Activated T-cell treated with anti-CD3 and anti-CD28 coated beads, Interleukin-2, amount 50 U/mL, for 72 hours (primary cell): ENCODE measurements at regions not wholly inside any gene's neighbourhood (a gene's known extent, or its start where the extent isn't known, plus 50 kb on each side); places are given as distances from the start of the nearest gene placed in this dataset.
A peak's percentile ranks its signal among the peaks of the same experiment; 100 is the strongest.

ENCODE experiments used
- ATAC-seq, 2 donors: fragments of 150-1000 bp; cut with Tn5 transposase; replicated peaks in 1 of 2; 2 replicates each; pipeline ENCODE4 v1.10.0; 2021; ENCODE audit warnings: moderate library complexity in 2 of 2, mild to moderate bottlenecking in 1 of 2
- DNase-seq, 2 donors: peaks; one replicate each; pipeline ENCODE4 v3.0.0; 2021 to 2022; ENCODE audit warnings: mixed read lengths in 1 of 2
- H3K27ac Mint-ChIP-seq: one replicate; pipeline ENCODE4 v1.8.0; 2022; ENCODE audit warnings: mild to moderate bottlenecking, moderate library complexity, mixed read lengths
- H3K27me3 Mint-ChIP-seq: one replicate; pipeline ENCODE4 v1.8.0; 2022; ENCODE audit warnings: low read depth, mixed read lengths
- H3K36me3 Mint-ChIP-seq, 2 donors: one replicate each; pipeline ENCODE4 v1.8.0; 2022; ENCODE audit warnings: mixed read lengths in 2 of 2, mild to moderate bottlenecking in 1 of 2; ENCODE audit not compliant: insufficient read depth in 2 of 2
- H3K4me1 Mint-ChIP-seq: one replicate; pipeline ENCODE4 v1.8.0; 2022; ENCODE audit warnings: low read depth, mixed read lengths
- H3K4me3 Mint-ChIP-seq, 2 donors: one replicate each; pipeline ENCODE4 v1.8.0; 2022; ENCODE audit warnings: mild to moderate bottlenecking in 2 of 2, mixed read lengths in 2 of 2, moderate library complexity in 2 of 2
- H3K9me3 Mint-ChIP-seq, 2 donors: one replicate each; pipeline ENCODE4 v1.8.0; 2022; ENCODE audit warnings: mixed read lengths in 2 of 2

GRCh38 chr3:174413062-174413912, 445.8 kb upstream of the NAALADL2 start:
- H3K36me3 Mint-ChIP-seq, result no peaks in the 10 kb centered on the region
- DNase-seq, result no peak
- ATAC-seq, result no peak
- peaks cover 1 to 3% of the 10 kb centered on the region in 2 donors for H3K9me3 Mint-ChIP-seq
- no peak overlapping the region for H3K4me3 Mint-ChIP-seq
- no peaks in the 10 kb centered on the region for H3K4me1 Mint-ChIP-seq
- no peak overlapping the region for H3K27ac Mint-ChIP-seq
- no peaks in the 10 kb centered on the region for H3K27me3 Mint-ChIP-seq

GRCh38 chr3:174414902-174415301, 444.2 kb upstream of the NAALADL2 start:
- H3K4me1 Mint-ChIP-seq, result no peaks in the 10 kb centered on the region
- no peak for ATAC-seq
- no peak overlapping the region for H3K4me3 Mint-ChIP-seq
- no peaks in the 10 kb centered on the region for H3K36me3 Mint-ChIP-seq
- H3K27me3 Mint-ChIP-seq, result no peaks in the 10 kb centered on the region
- no peak for DNase-seq
- H3K9me3 Mint-ChIP-seq, result peaks cover 1 to 3% of the 10 kb centered on the region in 2 donors
- no peak overlapping the region for H3K27ac Mint-ChIP-seq

- Mint-ChIP-seq H3K4me1 (no peaks in the 10 kb centered on the region), H3K36me3 (no peaks in the 10 kb centered on the region), H3K4me3 (no peak overlapping the region), H3K9me3 (peaks cover 0 to under 1% of the 10 kb centered on the region in 2 donors), H3K27me3 (no peaks in the 10 kb centered on the region), H3K27ac (no peak overlapping the region)
- ATAC-seq (no peak), DNase-seq (no peak)
Measured at GRCh38 chr3:174417573-174417972, 441.6 kb upstream of the NAALADL2 start.

- ATAC-seq (no peak), DNase-seq (no peak)
- Mint-ChIP-seq H3K9me3 (no peaks in the 10 kb centered on the region), H3K4me1 (no peaks in the 10 kb centered on the region), H3K27ac (no peak overlapping the region), H3K4me3 (no peak overlapping the region), H3K36me3 (no peaks in the 10 kb centered on the region), H3K27me3 (no peaks in the 10 kb centered on the region)
Measured at GRCh38 chr3:174419216-174419615, 439.9 kb upstream of the NAALADL2 start.

GRCh38 chr3:174423936-174424335, 435.2 kb upstream of the NAALADL2 start:
- Mint-ChIP-seq H3K36me3 (no peaks in the 10 kb centered on the region), H3K4me3 (no peak overlapping the region), H3K9me3 (no peaks in the 10 kb centered on the region), H3K4me1 (no peaks in the 10 kb centered on the region), H3K27me3 (no peaks in the 10 kb centered on the region), H3K27ac (no peak overlapping the region)
- ATAC-seq (no peak), DNase-seq (no peak)

GRCh38 chr3:174424656-174425055, 434.5 kb upstream of the NAALADL2 start:
- Mint-ChIP-seq H3K27me3 (no peaks in the 10 kb centered on the region), H3K4me1 (no peaks in the 10 kb centered on the region), H3K4me3 (no peak overlapping the region), H3K27ac (no peak overlapping the region), H3K9me3 (no peaks in the 10 kb centered on the region), H3K36me3 (no peaks in the 10 kb centered on the region)
- no peak for DNase-seq
- ATAC-seq, result no peak

GRCh38 chr3:174425422-174425821, 433.7 kb upstream of the NAALADL2 start:
- no peaks in the 10 kb centered on the region for H3K4me1 Mint-ChIP-seq
- DNase-seq (no peak), ATAC-seq (no peak)
- H3K9me3 Mint-ChIP-seq, result no peaks in the 10 kb centered on the region
- H3K27me3 Mint-ChIP-seq, result no peaks in the 10 kb centered on the region
- no peak overlapping the region for H3K27ac Mint-ChIP-seq
- H3K36me3 Mint-ChIP-seq, result no peaks in the 10 kb centered on the region
- H3K4me3 Mint-ChIP-seq, result no peak overlapping the region

- H3K36me3 Mint-ChIP-seq, result no peaks in the 10 kb centered on the region
- DNase-seq (no peak), ATAC-seq (no peak)
- H3K4me3 Mint-ChIP-seq, result no peak overlapping the region
- no peaks in the 10 kb centered on the region for H3K9me3 Mint-ChIP-seq
- H3K27ac Mint-ChIP-seq, result no peak overlapping the region
- peaks cover 4% of the 10 kb centered on the region for H3K27me3 Mint-ChIP-seq
- H3K4me1 Mint-ChIP-seq, result no peaks in the 10 kb centered on the region
Measured at GRCh38 chr3:174430986-174431385, 428.1 kb upstream of the NAALADL2 start.

- Mint-ChIP-seq H3K9me3 (no peaks in the 10 kb centered on the region), H3K27me3 (peaks cover 11% of the 10 kb centered on the region), H3K4me3 (no peak overlapping the region), H3K27ac (no peak overlapping the region), H3K36me3 (no peaks in the 10 kb centered on the region), H3K4me1 (no peaks in the 10 kb centered on the region)
- ATAC-seq (no peak), DNase-seq (no peak)
Measured at GRCh38 chr3:174431717-174432116, 427.4 kb upstream of the NAALADL2 start.

GRCh38 chr3:174436367-174436766, 422.8 kb upstream of the NAALADL2 start:
- ATAC-seq (no peak), DNase-seq (no peak)
- no peaks in the 10 kb centered on the region for H3K9me3 Mint-ChIP-seq
- H3K4me1 Mint-ChIP-seq, result peaks cover 11% of the 10 kb centered on the region
- peaks cover 24% of the 10 kb centered on the region for H3K27me3 Mint-ChIP-seq
- peaks cover 0 to 3% of the 10 kb centered on the region in 2 donors for H3K36me3 Mint-ChIP-seq
- no peak overlapping the region for H3K4me3 Mint-ChIP-seq
- H3K27ac Mint-ChIP-seq, result no peak overlapping the region

- Mint-ChIP-seq H3K27me3 (peaks cover 31% of the 10 kb centered on the region), H3K9me3 (no peaks in the 10 kb centered on the region), H3K4me1 (peaks cover 18% of the 10 kb centered on the region), H3K36me3 (peaks cover 3 to 4% of the 10 kb centered on the region in 2 donors), H3K27ac (no peak overlapping the region), H3K4me3 (no peak overlapping the region)
- ATAC-seq (no peak), DNase-seq (no peak)
Measured at GRCh38 chr3:174438501-174439145, 420.5 kb upstream of the NAALADL2 start.

GRCh38 chr3:174439331-174440252, 419.5 kb upstream of the NAALADL2 start:
- peaks cover 3 to 4% of the 10 kb centered on the region in 2 donors for H3K36me3 Mint-ChIP-seq
- H3K9me3 Mint-ChIP-seq, result no peaks in the 10 kb centered on the region
- no peak overlapping the region for H3K27ac Mint-ChIP-seq
- peaks cover 31% of the 10 kb centered on the region for H3K27me3 Mint-ChIP-seq
- peak overlapping the region; percentile 38 to 68 for H3K4me3 Mint-ChIP-seq
- ATAC-seq (no peak), DNase-seq (no peak)
- H3K4me1 Mint-ChIP-seq, result peaks cover 18% of the 10 kb centered on the region

- Mint-ChIP-seq H3K4me1 (peaks cover 18% of the 10 kb centered on the region), H3K36me3 (peaks cover 3 to 4% of the 10 kb centered on the region in 2 donors), H3K4me3 (peak overlapping the region; percentile 38 to 68), H3K27ac (no peak overlapping the region), H3K9me3 (no peaks in the 10 kb centered on the region), H3K27me3 (peaks cover 31% of the 10 kb centered on the region)
- DNase-seq (no peak), ATAC-seq (no peak)
Measured at GRCh38 chr3:174440253-174440701, 418.9 kb upstream of the NAALADL2 start.
